T-helper 17 cell (primary cell): ENCODE measurements at regions not wholly inside any gene's neighbourhood (a gene's known extent, or its start where the extent isn't known, plus 50 kb on each side); places are given as distances from the start of the nearest gene placed in this dataset.

ENCODE experiments used
- ATAC-seq: fragments of 150-1000 bp; cut with Tn5 transposase; 2 replicates; pipeline ENCODE4 v1.10.0; 2021; ENCODE audit warnings: mild to moderate bottlenecking, moderate library complexity
- DNase-seq, 3 donors: peaks; one replicate each; pipeline versions ENCODE4 v3.0.0 to v3.0.0-alpha.2; 2020 to 2021
- H3K9me3 ChIP-seq: one replicate; pipeline ENCODE4 v1.7.0; 2013; ENCODE audit warnings: low read length, mild to moderate bottlenecking; ENCODE audit not compliant: control insufficient read depth, poor library complexity, severe bottlenecking
- H3K27ac Mint-ChIP-seq: one replicate; pipeline ENCODE4 v1.8.0; 2022; ENCODE audit warnings: mild to moderate bottlenecking, moderate library complexity, mixed read lengths
- H3K27me3 Mint-ChIP-seq: one replicate; pipeline ENCODE4 v1.8.0; 2022; ENCODE audit warnings: mixed read lengths
- H3K36me3 Mint-ChIP-seq: one replicate; pipeline ENCODE4 v1.8.0; 2022; ENCODE audit warnings: low read depth, mixed read lengths
- H3K4me1 Mint-ChIP-seq: one replicate; pipeline ENCODE4 v1.8.0; 2022; ENCODE audit warnings: mild to moderate bottlenecking, mixed read lengths
- H3K4me3 Mint-ChIP-seq: one replicate; pipeline ENCODE4 v1.8.0; 2022; ENCODE audit warnings: mild to moderate bottlenecking, moderate library complexity, mixed read lengths

DNA sequence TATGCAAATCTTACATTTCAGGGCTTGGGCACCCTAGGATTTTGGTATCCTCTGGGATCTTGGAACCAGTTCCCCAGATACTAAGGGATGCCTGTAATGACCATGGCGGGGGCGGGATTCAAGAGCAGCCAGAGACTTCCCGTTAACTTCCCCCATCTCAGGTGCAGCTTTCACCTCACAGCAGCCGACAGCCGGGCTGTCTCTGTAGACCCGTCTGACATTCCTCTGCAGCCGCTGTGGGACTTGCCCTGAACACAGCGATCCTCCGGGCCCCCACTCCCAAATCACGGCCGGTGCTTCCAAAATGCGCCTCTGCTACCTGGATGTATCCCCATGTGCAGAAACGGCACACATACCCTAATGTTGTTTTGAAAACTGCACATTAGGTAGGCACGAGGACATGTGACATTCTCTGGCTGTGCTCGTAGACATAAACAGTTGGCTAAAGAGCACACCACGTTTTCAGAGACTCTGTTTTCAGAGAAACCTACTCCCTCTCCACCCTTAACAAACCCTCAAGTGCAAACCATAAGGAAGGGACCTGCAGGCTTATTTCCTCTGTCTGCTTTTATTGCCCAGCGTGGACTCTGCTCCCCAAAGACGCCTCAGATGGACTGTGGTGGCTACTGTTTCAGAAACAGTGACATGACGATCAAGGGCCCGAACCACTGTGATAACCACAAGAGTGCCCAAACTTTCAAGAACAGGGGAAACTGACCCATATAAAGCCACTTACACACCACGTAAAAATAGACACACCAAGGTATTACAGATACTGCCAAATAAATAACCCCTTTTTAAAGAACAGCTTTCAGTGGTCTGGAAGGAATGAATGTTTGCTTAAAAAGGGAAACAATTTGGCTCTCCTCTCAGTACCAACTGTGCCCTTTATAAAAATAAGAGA lies 72.9 kb upstream of the FOXC1 start:
- Mint-ChIP-seq H3K36me3 (no peaks in the 10 kb centered on the region), H3K27me3 (no peaks in the 10 kb centered on the region), H3K27ac (peak overlapping the region; percentile 83), H3K4me1 (peaks cover 19% of the 10 kb centered on the region), H3K4me3 (peak overlapping the region; percentile 71)
- ATAC-seq (peak; percentile 28), DNase-seq (no peak)
- H3K9me3 ChIP-seq, result no peaks in the 10 kb centered on the region

DNA sequence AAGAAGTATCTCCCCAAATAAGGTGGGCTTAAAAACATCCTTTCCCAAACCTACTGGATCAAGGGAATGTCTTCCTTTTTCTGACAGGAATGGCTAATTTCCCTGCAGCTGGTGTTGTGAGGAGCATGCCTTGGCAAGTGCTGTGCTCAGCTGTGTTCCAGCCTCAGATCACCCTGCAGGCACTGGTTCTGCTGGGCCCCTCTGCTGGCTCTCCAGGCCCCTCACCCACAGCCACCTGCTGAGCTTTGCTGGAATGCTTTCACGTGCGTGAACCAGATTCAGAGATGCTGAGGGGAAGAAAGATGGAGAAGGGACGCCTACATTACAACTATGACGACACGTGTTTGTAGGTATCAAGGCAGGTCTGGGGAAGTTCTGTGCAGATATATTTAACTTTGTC lies 71.3 kb upstream of the FOXC1 start:
- no peak for DNase-seq
- no peak overlapping the region for H3K4me3 Mint-ChIP-seq
- no peaks in the 10 kb centered on the region for H3K27me3 Mint-ChIP-seq
- no peaks in the 10 kb centered on the region for H3K36me3 Mint-ChIP-seq
- no peak for ATAC-seq
- H3K4me1 Mint-ChIP-seq, result peaks cover 19% of the 10 kb centered on the region
- no peak overlapping the region for H3K27ac Mint-ChIP-seq
- peaks cover 3% of the 10 kb centered on the region for H3K9me3 ChIP-seq

DNA sequence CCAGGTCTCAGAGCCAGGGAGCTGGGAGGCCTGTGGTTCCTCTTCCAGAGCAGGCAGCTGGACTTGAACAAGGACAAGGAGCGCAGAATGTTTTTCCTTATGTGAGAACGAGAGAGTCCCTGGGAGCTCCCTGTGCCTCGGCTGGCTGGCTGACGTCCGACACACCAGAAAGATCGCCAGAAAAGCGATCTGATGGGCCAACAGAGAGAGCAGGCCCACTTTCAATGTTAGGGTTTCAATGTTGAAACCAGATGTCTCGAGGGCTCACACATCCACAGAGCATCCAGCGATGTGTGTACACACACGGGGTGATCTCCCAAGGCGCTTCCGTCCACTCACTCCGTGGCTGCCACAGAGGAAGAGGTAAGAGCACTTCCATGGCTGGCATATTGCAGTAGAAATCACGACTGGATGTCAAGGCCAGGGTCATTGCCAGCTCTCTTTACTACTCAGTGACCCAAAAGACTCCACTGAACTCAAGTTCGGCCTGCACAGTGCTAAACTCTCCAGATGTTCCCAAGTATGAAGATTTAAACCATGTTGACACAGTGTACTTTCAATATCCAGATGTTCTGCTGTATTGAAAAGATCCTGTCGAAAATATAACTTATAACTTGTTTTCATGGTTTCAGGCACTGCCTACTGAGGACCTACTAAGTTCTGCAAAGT lies 70.8 kb upstream of the FOXC1 start:
- no peak overlapping the region for H3K4me3 Mint-ChIP-seq
- no peak overlapping the region for H3K27ac Mint-ChIP-seq
- peaks cover 19% of the 10 kb centered on the region for H3K4me1 Mint-ChIP-seq

DNA sequence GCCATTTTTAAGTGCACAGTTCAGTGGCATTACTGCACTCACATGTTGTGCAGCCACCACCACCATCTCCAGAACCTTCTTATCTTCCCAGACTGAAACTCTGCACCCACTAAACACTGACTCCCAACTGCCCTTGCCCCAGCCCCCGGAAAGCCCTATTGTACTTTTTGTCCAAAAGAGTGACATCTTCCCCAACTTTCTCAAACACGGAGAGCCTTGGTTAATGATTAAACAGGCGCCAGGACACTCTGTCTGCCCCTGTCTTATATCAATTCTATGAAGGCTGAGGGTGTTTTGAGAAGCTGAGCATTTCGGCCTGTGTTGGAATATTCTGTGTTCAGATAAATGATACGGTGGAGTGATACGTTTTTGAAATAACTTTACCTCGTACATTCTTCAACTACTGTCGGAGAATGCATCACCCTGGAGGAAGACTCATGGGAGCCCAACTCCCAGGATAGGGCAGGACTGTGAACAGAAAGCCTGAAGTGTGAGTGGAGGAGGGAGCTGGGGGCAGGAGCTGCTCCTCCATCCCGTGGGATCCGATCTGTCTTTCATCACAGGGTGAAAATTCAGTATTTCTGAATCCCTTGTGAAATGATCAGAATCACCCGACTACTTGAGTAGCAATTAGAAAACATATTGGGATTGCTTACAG lies 68.7 kb upstream of the FOXC1 start:
- no peak for DNase-seq
- Mint-ChIP-seq H3K27me3 (no peaks in the 10 kb centered on the region), H3K36me3 (peaks cover 6% of the 10 kb centered on the region), H3K27ac (peak overlapping the region; percentile 78), H3K4me3 (no peak overlapping the region), H3K4me1 (peaks cover 15% of the 10 kb centered on the region)
- ATAC-seq, result no peak
- peaks cover 3% of the 10 kb centered on the region for H3K9me3 ChIP-seq

More for the DNA sequence above, 70.8 kb upstream of the FOXC1 start:
- no peaks in the 10 kb centered on the region for H3K27me3 Mint-ChIP-seq
- ATAC-seq, result no peak
- H3K36me3 Mint-ChIP-seq, result peaks cover 3% of the 10 kb centered on the region
- no peak for DNase-seq
- peaks cover 3% of the 10 kb centered on the region for H3K9me3 ChIP-seq

DNA sequence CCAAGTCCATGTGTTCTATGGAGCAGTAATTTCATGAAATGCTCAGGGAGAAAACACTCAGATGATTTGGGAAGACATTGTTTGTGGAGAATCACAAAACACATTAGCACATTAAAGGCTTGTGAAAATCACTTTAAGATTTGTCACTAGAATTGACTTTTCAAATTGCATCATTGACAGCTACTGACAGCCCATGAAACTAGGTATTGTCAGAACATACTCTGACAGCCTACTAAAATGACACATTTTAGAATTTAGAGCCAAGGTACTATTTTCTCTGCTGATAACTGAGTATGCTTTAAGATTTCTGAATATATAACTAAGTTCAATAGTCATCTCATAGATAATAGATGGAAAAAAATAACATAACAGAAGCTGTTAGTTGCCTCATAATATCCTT lies 67.4 kb upstream of the FOXC1 start:
- DNase-seq (no peak), ATAC-seq (no peak)
- H3K4me3 Mint-ChIP-seq, result no peak overlapping the region
- H3K27ac Mint-ChIP-seq, result no peak overlapping the region
- H3K36me3 Mint-ChIP-seq, result peaks cover 6% of the 10 kb centered on the region
- no peaks in the 10 kb centered on the region for H3K27me3 Mint-ChIP-seq
- H3K4me1 Mint-ChIP-seq, result peaks cover 5% of the 10 kb centered on the region
- H3K9me3 ChIP-seq, result peaks cover 3% of the 10 kb centered on the region

DNA sequence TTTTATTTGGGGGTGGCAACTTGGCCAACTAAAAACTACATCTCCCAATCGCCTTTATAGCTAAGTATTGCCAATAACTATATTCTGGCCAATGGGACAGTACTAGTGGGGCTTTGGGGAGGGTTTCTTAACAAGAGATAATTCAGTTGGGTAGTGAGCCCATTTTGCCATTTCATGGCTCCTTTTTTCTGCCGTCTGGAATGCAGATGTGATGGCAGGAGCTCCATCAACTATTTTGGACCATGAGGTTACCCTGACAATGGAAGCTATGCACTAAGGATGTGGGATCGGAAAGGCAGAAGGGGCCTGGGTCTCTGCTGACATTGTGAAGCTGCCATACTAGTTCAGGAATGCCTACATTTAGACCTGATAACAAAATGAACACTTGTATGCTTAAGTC lies 67.0 kb upstream of the FOXC1 start:
- Mint-ChIP-seq H3K4me1 (peaks cover 2% of the 10 kb centered on the region), H3K27me3 (no peaks in the 10 kb centered on the region), H3K4me3 (no peak overlapping the region), H3K36me3 (peaks cover 6% of the 10 kb centered on the region), H3K27ac (no peak overlapping the region)
- peaks cover 3% of the 10 kb centered on the region for H3K9me3 ChIP-seq
- DNase-seq (no peak), ATAC-seq (no peak)

DNA sequence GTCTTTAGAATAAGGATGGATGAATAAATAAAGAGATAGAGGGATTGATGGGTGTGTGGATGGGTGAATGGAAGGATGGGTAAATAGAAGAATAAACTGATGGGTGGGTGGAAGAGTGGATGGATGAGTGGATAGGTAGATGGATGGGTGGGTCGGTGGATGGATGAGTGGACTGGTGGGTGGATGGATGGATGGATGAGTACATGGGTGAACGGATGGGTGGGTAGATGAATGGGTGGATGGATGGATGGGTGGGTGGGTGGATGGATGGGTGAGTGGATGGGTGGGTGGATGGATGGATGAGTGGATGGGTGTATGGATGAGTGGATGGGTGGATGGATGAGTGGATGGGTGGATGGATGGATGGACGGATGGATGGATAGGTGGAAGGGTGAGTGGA lies 65.7 kb upstream of the FOXC1 start:
- ATAC-seq (no peak), DNase-seq (no peak)
- Mint-ChIP-seq H3K4me3 (no peak overlapping the region), H3K27me3 (no peaks in the 10 kb centered on the region), H3K27ac (no peak overlapping the region), H3K36me3 (peaks cover 6% of the 10 kb centered on the region), H3K4me1 (peaks cover 2% of the 10 kb centered on the region)
- H3K9me3 ChIP-seq, result peaks cover 3% of the 10 kb centered on the region

DNA sequence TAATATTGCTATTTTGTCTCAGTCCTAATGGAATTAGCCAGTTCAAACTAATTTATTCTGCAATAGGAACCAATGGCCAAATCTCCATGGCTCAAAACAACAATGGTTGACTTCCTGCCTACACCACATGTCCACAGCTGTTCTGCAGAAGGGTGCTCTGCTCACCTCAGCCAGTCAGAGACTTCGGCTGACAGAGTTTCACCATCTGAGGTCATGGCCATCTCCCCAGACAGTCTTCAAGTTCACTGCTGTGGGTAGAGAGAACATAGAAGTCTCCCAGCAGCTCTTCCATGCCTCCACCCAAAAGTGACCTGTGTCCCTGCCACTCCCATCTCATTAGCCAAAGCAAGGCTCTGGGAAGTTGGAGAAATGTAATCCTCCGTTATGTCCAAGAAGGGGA lies 65.1 kb upstream of the FOXC1 start:
- peaks cover 3% of the 10 kb centered on the region for H3K9me3 ChIP-seq
- Mint-ChIP-seq H3K4me3 (no peak overlapping the region), H3K4me1 (peaks cover 4% of the 10 kb centered on the region), H3K36me3 (peaks cover 6% of the 10 kb centered on the region), H3K27me3 (no peaks in the 10 kb centered on the region), H3K27ac (no peak overlapping the region)
- ATAC-seq, result no peak
- no peak for DNase-seq

DNA sequence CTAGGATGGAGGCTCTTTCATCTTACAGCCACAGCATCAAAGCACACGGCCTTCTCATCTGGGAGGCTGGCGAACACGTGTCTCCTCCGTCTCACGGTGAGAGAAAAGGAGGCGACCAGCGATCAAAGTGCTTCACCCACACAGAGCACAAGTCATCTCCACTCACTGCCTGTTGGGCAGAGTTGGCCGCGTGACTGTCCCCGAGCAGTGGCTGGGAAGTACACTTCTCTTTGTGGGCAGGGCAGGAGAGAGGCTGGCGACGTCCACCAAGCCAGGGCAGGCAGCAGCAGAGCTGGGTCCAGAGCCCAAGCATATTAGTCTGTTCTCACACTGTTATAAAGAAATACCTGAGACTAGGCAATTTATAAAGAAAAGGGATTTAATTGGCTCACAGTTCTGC lies 64.1 kb upstream of the FOXC1 start:
- peaks cover 3% of the 10 kb centered on the region for H3K9me3 ChIP-seq
- ATAC-seq (no peak), DNase-seq (no peak)
- peaks cover 6% of the 10 kb centered on the region for H3K36me3 Mint-ChIP-seq
- H3K27ac Mint-ChIP-seq, result no peak overlapping the region
- peaks cover 2% of the 10 kb centered on the region for H3K4me1 Mint-ChIP-seq
- H3K4me3 Mint-ChIP-seq, result no peak overlapping the region
- no peaks in the 10 kb centered on the region for H3K27me3 Mint-ChIP-seq

DNA sequence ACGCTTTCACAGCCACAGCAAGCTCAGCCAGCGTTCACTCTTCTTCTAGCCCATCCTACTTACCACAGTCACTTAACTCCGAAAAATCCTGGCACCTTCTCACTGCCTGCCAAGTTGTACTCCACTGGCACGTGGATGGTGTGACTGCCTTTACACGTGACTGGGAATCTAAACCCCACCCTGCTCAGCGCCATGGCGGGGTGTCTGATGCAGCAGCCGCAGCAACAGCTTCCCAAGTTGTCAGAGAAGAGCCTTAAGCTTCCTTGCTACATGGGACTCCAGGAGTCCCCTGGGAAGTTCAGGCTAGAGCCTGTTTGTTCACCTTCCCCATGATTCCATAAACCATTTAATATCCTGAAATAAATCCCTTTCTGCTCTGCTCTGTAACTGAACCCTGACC lies 61.9 kb upstream of the FOXC1 start:
- Mint-ChIP-seq H3K27ac (peak overlapping the region; percentile 39), H3K36me3 (peaks cover 6% of the 10 kb centered on the region), H3K27me3 (no peaks in the 10 kb centered on the region), H3K4me3 (no peak overlapping the region), H3K4me1 (peaks cover 7% of the 10 kb centered on the region)
- peaks cover 3% of the 10 kb centered on the region for H3K9me3 ChIP-seq
- ATAC-seq, result no peak
- DNase-seq, result no peak

DNA sequence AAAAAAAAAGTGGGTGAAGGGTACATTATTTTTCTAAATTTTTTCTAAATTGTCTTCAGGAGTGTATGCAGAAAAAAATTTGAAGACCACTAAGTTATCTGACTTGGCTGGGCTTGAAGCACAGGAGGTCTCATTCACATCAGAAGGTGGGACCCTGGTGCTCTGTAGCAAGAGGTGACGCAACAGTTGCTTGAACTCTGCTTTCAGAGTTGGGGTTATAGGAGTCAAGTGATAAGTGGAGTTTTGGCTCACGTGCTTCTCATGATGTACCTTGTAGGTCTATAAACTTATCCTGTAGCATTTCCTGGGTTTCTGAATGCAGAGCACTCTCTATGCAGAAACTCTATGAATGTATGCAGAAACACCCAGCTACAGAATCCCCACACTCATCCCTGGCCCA lies 58.5 kb upstream of the FOXC1 start:
- H3K9me3 ChIP-seq, result no peaks in the 10 kb centered on the region
- Mint-ChIP-seq H3K36me3 (no peaks in the 10 kb centered on the region), H3K4me3 (no peak overlapping the region), H3K27me3 (peaks cover 5% of the 10 kb centered on the region), H3K27ac (peak overlapping the region; percentile 75), H3K4me1 (peaks cover 24% of the 10 kb centered on the region)
- ATAC-seq (no peak), DNase-seq (no peak)

DNA sequence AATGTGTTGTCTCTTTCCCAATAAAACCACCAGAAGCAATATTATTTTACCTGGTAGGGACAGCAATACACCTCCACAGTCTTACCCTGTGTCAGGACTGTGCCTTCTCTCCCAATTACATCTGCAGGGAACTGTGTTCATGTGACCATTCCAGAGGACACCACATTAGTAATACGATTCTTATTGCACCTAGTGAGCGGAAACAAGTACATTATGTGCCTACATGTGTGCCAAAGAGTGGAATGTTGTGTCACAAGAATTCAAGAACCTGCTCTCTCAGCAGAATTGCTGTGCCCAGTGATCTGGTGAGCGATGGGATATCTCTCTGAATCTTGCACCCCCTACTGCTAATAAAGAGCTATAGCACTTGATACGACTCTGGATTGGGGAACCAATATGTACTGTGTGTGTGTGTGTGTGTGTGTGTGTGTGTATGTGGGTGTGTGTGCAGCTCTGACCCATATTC lies 57.4 kb upstream of the FOXC1 start:
- ATAC-seq (peak; percentile 55), DNase-seq (no peak)
- H3K9me3 ChIP-seq, result no peaks in the 10 kb centered on the region
- H3K4me1 Mint-ChIP-seq, result peaks cover 24% of the 10 kb centered on the region
- H3K36me3 Mint-ChIP-seq, result no peaks in the 10 kb centered on the region
- peaks cover 14% of the 10 kb centered on the region for H3K27me3 Mint-ChIP-seq
- H3K4me3 Mint-ChIP-seq, result no peak overlapping the region
- no peak overlapping the region for H3K27ac Mint-ChIP-seq

DNA sequence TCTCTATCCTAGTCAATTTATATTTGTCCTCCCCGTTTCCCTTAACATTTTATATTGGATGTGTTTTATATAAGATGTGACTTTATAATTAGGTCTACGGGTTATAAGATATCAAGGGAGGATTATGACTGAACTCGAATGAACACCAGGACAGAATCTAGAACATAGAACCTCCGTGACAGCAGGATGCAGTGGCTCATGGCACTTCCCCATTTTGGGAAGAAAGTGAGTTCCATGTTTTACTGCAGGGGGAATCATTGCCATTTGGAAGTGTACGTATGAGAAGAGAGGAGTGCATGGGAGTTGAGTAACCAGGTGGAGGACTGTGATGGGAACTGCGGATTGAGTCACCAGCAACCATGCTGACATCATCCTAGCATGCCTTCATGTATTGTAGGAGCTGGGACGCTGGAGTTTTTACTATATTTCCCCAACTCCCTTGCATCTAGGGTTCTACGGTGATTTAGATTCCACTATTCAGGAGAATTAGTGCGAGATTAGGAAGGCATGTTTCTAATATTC lies 56.1 kb upstream of the FOXC1 start:
- DNase-seq, result no peak
- H3K9me3 ChIP-seq, result no peaks in the 10 kb centered on the region
- Mint-ChIP-seq H3K27ac (peak overlapping the region; percentile 86), H3K36me3 (no peaks in the 10 kb centered on the region), H3K27me3 (peaks cover 14% of the 10 kb centered on the region), H3K4me3 (peak overlapping the region; percentile 83), H3K4me1 (peaks cover 24% of the 10 kb centered on the region)
- no peak for ATAC-seq
